Endodermal cell (in vitro differentiated cells): ENCODE measurements at regions not wholly inside any gene's neighbourhood (a gene's known extent, or its start where the extent isn't known, plus 50 kb on each side); places are given as distances from the start of the nearest gene placed in this dataset.

Experiments used
- DNase-seq: peaks from one replicate; pipeline ENCODE4 v3.0.0-alpha.2; 2017
- H3K27ac ChIP-seq: 2 replicates; pipeline ENCODE4 v1.5.1; 2013; ENCODE audit warnings: mild to moderate bottlenecking, low read depth, low read length, moderate library complexity
- H3K27me3 ChIP-seq: 2 replicates; pipeline ENCODE4 v1.6.1; 2013; ENCODE audit warnings: mild to moderate bottlenecking, low read length, moderate library complexity; ENCODE audit not compliant: insufficient read depth, control insufficient read depth, poor library complexity, severe bottlenecking
- H3K36me3 ChIP-seq: 2 replicates; pipeline ENCODE4 v1.7.0; 2013; ENCODE audit warnings: mild to moderate bottlenecking, low read length, moderate library complexity; ENCODE audit not compliant: control insufficient read depth, insufficient read depth
- H3K4me1 ChIP-seq: one replicate; pipeline ENCODE4 v1.7.0; 2013; ENCODE audit warnings: low read length; ENCODE audit not compliant: control insufficient read depth, insufficient read depth
- H3K4me3 ChIP-seq: 2 replicates; pipeline ENCODE4 v1.5.1; 2013; ENCODE audit warnings: mild to moderate bottlenecking, low read length, moderate library complexity
- H3K9ac ChIP-seq: 2 replicates; pipeline ENCODE4 v1.6.1; 2013; ENCODE audit warnings: mild to moderate bottlenecking, low read length, moderate library complexity; ENCODE audit not compliant: poor library complexity, severe bottlenecking; ENCODE audit errors: extremely low read depth
- H3K9me3 ChIP-seq: 2 replicates; pipeline ENCODE4 v1.6.1; 2013; ENCODE audit warnings: mild to moderate bottlenecking, low read length, moderate library complexity; ENCODE audit not compliant: control insufficient read depth
- H3K27ac Mint-ChIP-seq: 2 replicates; pipeline ENCODE4 v1.8.0; 2020; ENCODE audit warnings: mixed read lengths
- H3K27me3 Mint-ChIP-seq: 2 replicates; pipeline ENCODE4 v1.8.0; 2021; ENCODE audit warnings: mild to moderate bottlenecking, mixed read lengths; ENCODE audit not compliant: insufficient read depth
- H3K36me3 Mint-ChIP-seq: 2 replicates; pipeline ENCODE4 v1.8.0; 2020; ENCODE audit warnings: low read depth, mixed read lengths
- H3K4me1 Mint-ChIP-seq: 2 replicates; pipeline ENCODE4 v1.8.0; 2020; ENCODE audit warnings: mixed read lengths
- H3K4me3 Mint-ChIP-seq: 2 replicates; pipeline ENCODE4 v1.8.0; 2020; ENCODE audit warnings: mild to moderate bottlenecking, moderate library complexity, mixed read lengths
- H3K9me3 Mint-ChIP-seq: 2 replicates; pipeline ENCODE4 v1.8.0; 2020; ENCODE audit warnings: mild to moderate bottlenecking, mixed read lengths
- WGBS, 2 experiments: methylation state at CpG; one replicate each; pipeline versions ENCODE4 v1.1.5 to v1.1.7; 2013; ENCODE audit warnings: missing lambda C conversion rate in 2 of 2, mixed read lengths in 1 of 2; ENCODE audit not compliant: insufficient coverage in 1 of 2, insufficient read length in 1 of 2; 5-methylcytosine and 5-hydroxymethylcytosine counted together
- TF ChIP-seq, protein P1 (sequence below): fragments of 200-600 bp; sonication (generic); conservative IDR thresholded peaks from 2 replicates; pipeline ENCODE4 v1.5.0; 2021; ENCODE audit warnings: antibody characterized with exemption, mild to moderate bottlenecking

DNA sequence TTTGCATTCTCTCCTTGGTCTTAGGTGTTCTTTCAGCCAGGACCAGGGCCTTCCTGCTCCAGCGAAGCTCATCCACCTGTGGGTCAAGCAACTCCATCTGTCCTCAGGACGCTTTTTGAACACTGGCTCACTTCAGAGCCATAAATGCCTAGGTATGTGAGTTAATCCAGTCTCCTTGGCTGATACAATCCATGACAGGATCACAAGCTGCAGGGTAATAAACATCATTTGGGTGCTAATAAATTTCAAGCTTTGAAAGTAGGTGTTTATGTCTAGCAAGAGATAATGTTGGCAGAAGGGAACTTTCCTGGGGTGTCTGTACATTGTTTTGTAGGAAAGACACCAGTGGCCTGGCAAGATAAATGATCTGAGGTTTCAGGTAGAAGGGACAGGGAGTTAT lies 159.2 kb upstream of the TUT7 start:
- WGBS, 2 experiments, result 79 to 91% methylated on average over 2 of the region's 2 CpGs
- Histone ChIP-seq H3K4me3 (no peak overlapping the region), H3K4me1 (no peaks in the 10 kb centered on the region), H3K9ac (no peak overlapping the region), H3K27me3 (no peaks in the 10 kb centered on the region), H3K36me3 (no peaks in the 10 kb centered on the region), H3K9me3 (no peaks in the 10 kb centered on the region), H3K27ac (no peak overlapping the region)
- no peak for DNase-seq
- TF ChIP-seq, protein P1, sequence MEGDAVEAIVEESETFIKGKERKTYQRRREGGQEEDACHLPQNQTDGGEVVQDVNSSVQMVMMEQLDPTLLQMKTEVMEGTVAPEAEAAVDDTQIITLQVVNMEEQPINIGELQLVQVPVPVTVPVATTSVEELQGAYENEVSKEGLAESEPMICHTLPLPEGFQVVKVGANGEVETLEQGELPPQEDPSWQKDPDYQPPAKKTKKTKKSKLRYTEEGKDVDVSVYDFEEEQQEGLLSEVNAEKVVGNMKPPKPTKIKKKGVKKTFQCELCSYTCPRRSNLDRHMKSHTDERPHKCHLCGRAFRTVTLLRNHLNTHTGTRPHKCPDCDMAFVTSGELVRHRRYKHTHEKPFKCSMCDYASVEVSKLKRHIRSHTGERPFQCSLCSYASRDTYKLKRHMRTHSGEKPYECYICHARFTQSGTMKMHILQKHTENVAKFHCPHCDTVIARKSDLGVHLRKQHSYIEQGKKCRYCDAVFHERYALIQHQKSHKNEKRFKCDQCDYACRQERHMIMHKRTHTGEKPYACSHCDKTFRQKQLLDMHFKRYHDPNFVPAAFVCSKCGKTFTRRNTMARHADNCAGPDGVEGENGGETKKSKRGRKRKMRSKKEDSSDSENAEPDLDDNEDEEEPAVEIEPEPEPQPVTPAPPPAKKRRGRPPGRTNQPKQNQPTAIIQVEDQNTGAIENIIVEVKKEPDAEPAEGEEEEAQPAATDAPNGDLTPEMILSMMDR, result no peak
- Mint-ChIP-seq H3K27me3 (peaks cover 4% of the 10 kb centered on the region), H3K27ac (no peak overlapping the region), H3K9me3 (no peaks in the 10 kb centered on the region), H3K36me3 (no peaks in the 10 kb centered on the region), H3K4me3 (no peak overlapping the region), H3K4me1 (peaks cover 6% of the 10 kb centered on the region)

DNA sequence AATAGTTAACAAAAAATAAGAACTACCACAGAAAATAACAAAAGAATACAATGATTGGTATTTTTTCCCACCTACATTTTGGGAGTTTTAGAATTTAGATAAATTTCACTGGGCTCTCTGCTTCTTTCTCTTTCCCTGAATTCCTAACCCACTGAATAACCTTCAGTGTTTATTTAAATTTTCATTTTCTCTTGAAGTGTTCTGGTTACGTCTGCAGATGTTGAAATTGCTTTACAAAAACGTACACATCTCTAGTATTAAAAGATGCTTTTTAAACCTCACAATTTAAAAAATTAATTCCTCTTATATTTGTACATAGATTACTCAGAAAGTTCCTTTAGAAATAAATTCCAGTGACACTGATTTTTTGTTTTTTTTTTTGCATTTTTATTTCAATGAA lies 158.7 kb upstream of the TUT7 start:
- H3K27ac Mint-ChIP-seq, result no peak overlapping the region

DNA sequence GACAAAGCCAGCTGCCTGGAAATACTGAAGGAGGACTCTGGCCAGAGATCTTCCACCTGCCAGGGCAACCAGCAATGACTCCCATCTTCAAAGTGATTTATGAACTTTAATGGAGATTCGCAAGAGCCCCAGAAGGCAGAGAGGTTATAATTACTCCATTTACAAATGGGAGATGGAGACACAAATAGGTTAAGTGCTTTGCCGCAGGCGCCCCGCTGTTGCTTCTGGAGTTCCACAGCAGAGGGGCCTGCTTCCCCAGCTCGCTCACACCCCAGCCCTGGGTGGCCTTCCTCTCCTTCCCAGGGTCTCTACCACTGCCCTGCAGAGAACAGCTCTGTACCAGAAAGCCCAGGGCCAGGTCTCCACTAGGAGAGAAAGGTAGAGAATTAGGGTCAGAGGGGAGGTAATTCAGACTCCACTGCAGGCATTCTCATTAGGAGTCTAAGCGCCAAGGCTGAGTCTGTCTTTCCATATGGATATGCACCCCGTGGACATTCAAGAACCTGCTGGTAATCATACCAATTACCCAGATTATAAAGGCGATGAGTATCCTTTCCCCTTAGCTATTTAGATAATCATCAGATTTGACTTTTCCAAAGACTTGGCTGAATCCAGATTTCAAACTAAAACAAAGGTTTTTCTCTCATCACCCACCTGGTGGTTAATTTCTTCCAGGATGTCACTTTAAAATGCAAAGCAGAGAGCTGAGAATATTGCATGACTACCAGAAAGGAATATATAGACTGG lies 157.6 kb upstream of the TUT7 start:
- TF ChIP-seq, protein P1, result no peak

More for the DNA sequence above, 158.7 kb upstream of the TUT7 start:
- Histone ChIP-seq H3K4me3 (no peak overlapping the region), H3K9ac (no peak overlapping the region), H3K27ac (no peak overlapping the region), H3K27me3 (no peaks in the 10 kb centered on the region), H3K9me3 (no peaks in the 10 kb centered on the region), H3K36me3 (no peaks in the 10 kb centered on the region), H3K4me1 (no peaks in the 10 kb centered on the region)
- TF ChIP-seq, protein P1, result no peak
- H3K36me3 Mint-ChIP-seq, result no peaks in the 10 kb centered on the region
- no peak overlapping the region for H3K4me3 Mint-ChIP-seq
- peaks cover 6% of the 10 kb centered on the region for H3K4me1 Mint-ChIP-seq
- WGBS, 2 experiments, result 95% methylated on average over 2 of the region's 2 CpGs; no CpG with 5 or more reads in 1 of the 2 experiments
- DNase-seq, result no peak
- H3K27me3 Mint-ChIP-seq, result peaks cover 4% of the 10 kb centered on the region
- no peaks in the 10 kb centered on the region for H3K9me3 Mint-ChIP-seq

More for the DNA sequence above, 157.6 kb upstream of the TUT7 start:
- Histone ChIP-seq H3K9ac (no peak overlapping the region), H3K36me3 (no peaks in the 10 kb centered on the region), H3K4me1 (peaks cover 6% of the 10 kb centered on the region), H3K27me3 (no peaks in the 10 kb centered on the region), H3K9me3 (no peaks in the 10 kb centered on the region), H3K4me3 (no peak overlapping the region), H3K27ac (no peak overlapping the region)
- no peak overlapping the region for H3K27ac Mint-ChIP-seq
- no peaks in the 10 kb centered on the region for H3K36me3 Mint-ChIP-seq
- H3K4me3 Mint-ChIP-seq, result no peak overlapping the region
- peaks cover 4% of the 10 kb centered on the region for H3K27me3 Mint-ChIP-seq
- WGBS, 2 experiments, result 93 to 96% methylated on average over 6 to 8 of the region's 8 CpGs
- peaks cover 8% of the 10 kb centered on the region for H3K4me1 Mint-ChIP-seq
- no peaks in the 10 kb centered on the region for H3K9me3 Mint-ChIP-seq
- no peak for DNase-seq
